GM23338 (cell line): ENCODE measurements at regions not wholly inside any gene's neighbourhood (a gene's known extent, or its start where the extent isn't known, plus 50 kb on each side); places are given as distances from the start of the nearest gene placed in this dataset.
A peak's percentile ranks its signal among the peaks of the same experiment; 100 is the strongest.

Experiments
- ATAC-seq: fragments of 200-7000 bp; cut with Tn5 transposase; 3 replicates; pipeline ENCODE4 v1.9.1; 2020
- DNase-seq: peaks from one replicate; pipeline ENCODE4 v3.0.0-alpha.2; 2015; ENCODE audit warnings: low spot score
- H2AFZ ChIP-seq: fragments of 200-600 bp; sonication (generic); 2 replicates; pipeline ENCODE4 v1.8.0; 2016; ENCODE audit warnings: antibody characterized with exemption, mild to moderate bottlenecking, moderate library complexity
- H3F3A ChIP-seq: fragments of 200-600 bp; sonication (generic); replicated peaks from 2 replicates; pipeline ENCODE4 v1.8.0; 2017; ENCODE audit warnings: antibody characterized with exemption, mixed run types, low read depth
- H3K27ac ChIP-seq: fragments of 200-600 bp; sonication (generic); 2 replicates; pipeline ENCODE4 v1.6.1; 2016; ENCODE audit warnings: low read depth
- H3K27me3 ChIP-seq: fragments of 200-600 bp; sonication (generic); 2 replicates; pipeline ENCODE4 v1.8.0; 2016; ENCODE audit warnings: mild to moderate bottlenecking, mixed run types, moderate library complexity; ENCODE audit not compliant: insufficient read depth
- H3K36me3 ChIP-seq: fragments of 200-600 bp; sonication (generic); 2 replicates; pipeline ENCODE4 v1.8.0; 2016; ENCODE audit warnings: mild to moderate bottlenecking; ENCODE audit not compliant: insufficient read depth
- H3K4me1 ChIP-seq: fragments of 200-600 bp; sonication (generic); 2 replicates; pipeline ENCODE4 v1.8.0; 2016; ENCODE audit warnings: mild to moderate bottlenecking, moderate library complexity; ENCODE audit not compliant: insufficient read depth
- H3K4me2 ChIP-seq: fragments of 200-600 bp; sonication (generic); 2 replicates; pipeline ENCODE4 v1.7.1; 2017; ENCODE audit warnings: mixed run types
- H3K4me3 ChIP-seq: fragments of 200-600 bp; sonication (generic); 2 replicates; pipeline ENCODE4 v1.6.1; 2016; ENCODE audit warnings: mixed run types
- H3K79me2 ChIP-seq: fragments of 200-600 bp; sonication (generic); replicated peaks from 2 replicates; pipeline ENCODE4 v1.8.0; 2017; ENCODE audit warnings: mild to moderate bottlenecking; ENCODE audit not compliant: insufficient read depth
- H3K9me2 ChIP-seq: fragments of 200-600 bp; sonication (generic); 2 replicates; pipeline ENCODE4 v1.8.0; 2017; ENCODE audit not compliant: insufficient read depth
- H4K20me1 ChIP-seq: fragments of 200-600 bp; sonication (generic); replicated peaks from 2 replicates; pipeline ENCODE4 v1.8.0; 2017; ENCODE audit warnings: mild to moderate bottlenecking; ENCODE audit not compliant: insufficient read depth
- H3K27ac Mint-ChIP-seq: 2 replicates; pipeline ENCODE4 v1.8.0; 2020; ENCODE audit warnings: inconsistent platforms, mild to moderate bottlenecking, moderate library complexity, mixed read lengths
- H3K27me3 Mint-ChIP-seq: 3 replicates; pipeline ENCODE4 v1.8.0; 2022; ENCODE audit warnings: low read depth, mild to moderate bottlenecking, moderate library complexity, mixed read lengths, inconsistent platforms; ENCODE audit not compliant: insufficient read depth, poor library complexity
- H3K36me3 Mint-ChIP-seq: 3 replicates; pipeline ENCODE4 v1.8.0; 2021; ENCODE audit warnings: low read depth, mild to moderate bottlenecking, inconsistent platforms, moderate library complexity, mixed read lengths
- H3K4me1 Mint-ChIP-seq: 3 replicates; pipeline ENCODE4 v1.8.0; 2020; ENCODE audit warnings: mild to moderate bottlenecking, inconsistent platforms, mixed read lengths
- H3K4me3 Mint-ChIP-seq: 3 replicates; pipeline ENCODE4 v1.8.0; 2021; ENCODE audit warnings: moderate library complexity, mild to moderate bottlenecking, inconsistent platforms, mixed read lengths
- H3K9me3 Mint-ChIP-seq: 3 replicates; pipeline ENCODE4 v1.8.0; 2020; ENCODE audit warnings: moderate library complexity, mild to moderate bottlenecking, inconsistent platforms, mixed read lengths
- ETS1 ChIP-seq: IDR thresholded peaks from 2 replicates; pipeline ENCODE4 v1.6.1; 2016; ENCODE audit warnings: antibody characterized with exemption
- EZH2 ChIP-seq: fragments of 200-600 bp; sonication (generic); IDR thresholded peaks from one replicate; pipeline ENCODE4 v1.8.0; 2017; ENCODE audit warnings: antibody characterized with exemption, mild to moderate bottlenecking, low read depth; ENCODE audit not compliant: unreplicated experiment
- REST ChIP-seq: IDR thresholded peaks from one replicate; pipeline ENCODE4 v1.6.1; 2018; ENCODE audit warnings: antibody characterized with exemption; ENCODE audit not compliant: unreplicated experiment
- STAT1 ChIP-seq: IDR thresholded peaks from one replicate; pipeline ENCODE4 v1.6.1; 2016; ENCODE audit warnings: antibody characterized with exemption; ENCODE audit not compliant: unreplicated experiment
- ZNF114 ChIP-seq: fragments of 250-450 bp; sonication (Bioruptor Pico); IDR thresholded peaks from 2 replicates; pipeline ENCODE4 v1.5.0; 2020; ENCODE audit warnings: mild to moderate bottlenecking, moderate library complexity
- ZNF331 ChIP-seq: fragments of 250-450 bp; sonication (Bioruptor Pico); IDR thresholded peaks from 2 replicates; pipeline ENCODE4 v1.5.0; 2020; ENCODE audit warnings: low read depth, mild to moderate bottlenecking, moderate library complexity

- Mint-ChIP-seq H3K4me3 (no peak overlapping the region), H3K4me1 (peaks cover 37% of the 10 kb centered on the region), H3K36me3 (no peaks in the 10 kb centered on the region)
These were observed 84.4 kb downstream of the NR2F2 start for GRCh38 chr15:96414875-96415274.

More at GRCh38 chr15:96414875-96415274, 84.4 kb downstream of the NR2F2 start:
- Mint-ChIP-seq H3K9me3 (peaks cover 2% of the 10 kb centered on the region; the same call in 1 of the 3 replicates), H3K27me3 (peaks cover 100% of the 10 kb centered on the region), H3K27ac (no peak overlapping the region)
- TF ChIP-seq STAT1 (no peak), REST (no peak), EZH2 (peak; percentile 33), ETS1 (no peak), ZNF331 (CRISPR knock-in tag) (no peak), ZNF114 (no peak)
- Histone ChIP-seq H3K4me1 (peaks cover 60% of the 10 kb centered on the region), H2AFZ (no peak overlapping the region), H3K9me2 (no peaks in the 10 kb centered on the region), H3K79me2 (no peaks in the 10 kb centered on the region), H4K20me1 (peaks cover 46% of the 10 kb centered on the region), H3K27me3 (peaks cover 100% of the 10 kb centered on the region), H3K36me3 (no peaks in the 10 kb centered on the region), H3K27ac (no peak overlapping the region), H3K4me2 (no peak overlapping the region), H3F3A (peaks cover 18% of the 10 kb centered on the region; the same call in 1 of the 2 replicates), H3K4me3 (no peak overlapping the region)
- no peak for DNase-seq
- no peak for ATAC-seq
